ENCODE measurements at regions not wholly inside any gene's neighbourhood (a gene's known extent, or its start where the extent isn't known, plus 50 kb on each side); places are given as distances from the start of the nearest gene placed in this dataset.

DNA sequence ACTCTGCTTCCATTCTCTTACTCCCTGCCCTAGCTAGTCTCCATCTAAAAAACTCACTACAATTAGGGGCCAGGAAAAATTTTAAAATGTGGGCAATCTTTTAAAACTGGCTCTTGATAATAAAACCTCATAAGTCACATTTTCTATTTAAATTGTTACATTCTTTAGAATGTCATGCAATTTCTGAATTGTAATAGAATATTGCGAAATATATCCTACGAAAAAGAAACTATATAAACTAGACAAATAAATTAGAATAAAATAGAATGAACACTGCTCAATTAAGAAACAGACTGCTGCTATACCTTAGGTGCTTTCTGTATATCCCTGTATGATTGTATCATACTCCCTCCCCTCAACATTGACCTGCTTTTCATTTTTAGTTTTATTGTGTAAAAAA lies 826.0 kb downstream of the IGSF11 start:
- DNase-seq (ENCODE audit: low spot score), result no peak
- TF ChIP-seq CTCF (IDR thresholded peaks at IDR 0.05), result no peak
- Histone ChIP-seq H3K27ac (no peak overlapping the region), H3K4me3 (no peak overlapping the region)

- DNase-seq (ENCODE audit: low spot score), result no peak
- no peak for TF ChIP-seq CTCF (IDR thresholded peaks at IDR 0.05)
- Histone ChIP-seq H3K27ac (no peak overlapping the region), H3K4me3 (no peak overlapping the region)
Observed at GRCh38 chr3:118213892-118214291, 820.8 kb downstream of the IGSF11 start.

GRCh38 chr3:118226206-118226605 lies 808.4 kb downstream of the IGSF11 start:
- TF ChIP-seq CTCF (IDR thresholded peaks at IDR 0.05), result no peak
- no peak overlapping the region for H3K27ac ChIP-seq
- no peak for DNase-seq (ENCODE audit: low spot score)
- H3K4me3 ChIP-seq, result no peak overlapping the region

GRCh38 chr3:118227191-118227590 lies 807.5 kb downstream of the IGSF11 start:
- Histone ChIP-seq H3K27ac (no peak overlapping the region), H3K4me3 (no peak overlapping the region)
- TF ChIP-seq CTCF (IDR thresholded peaks at IDR 0.05), result no peak
- DNase-seq (ENCODE audit: low spot score), result no peak

DNA sequence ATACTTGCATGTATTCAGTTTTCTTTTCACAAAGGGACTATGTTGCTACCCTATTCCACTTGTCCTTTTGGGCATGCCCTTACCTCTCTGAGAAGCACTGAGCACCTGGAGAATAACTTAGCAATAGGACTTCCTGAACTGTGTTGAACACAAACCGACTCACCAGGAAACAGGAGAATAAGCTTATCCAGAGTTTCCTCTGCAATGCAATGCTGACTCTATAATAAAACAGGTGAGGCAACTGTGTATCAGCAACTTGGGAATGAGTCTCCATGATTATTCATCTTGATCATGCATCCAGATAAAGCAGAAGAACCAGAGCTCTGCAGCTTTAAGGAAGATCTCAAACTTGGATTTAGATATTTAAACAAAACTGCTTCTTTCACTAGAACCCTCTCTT lies 806.5 kb downstream of the IGSF11 start:
- Histone ChIP-seq H3K4me3 (no peak overlapping the region), H3K27ac (no peak overlapping the region)
- no peak for DNase-seq (ENCODE audit: low spot score)
- no peak for TF ChIP-seq CTCF (IDR thresholded peaks at IDR 0.05)

- Histone ChIP-seq H3K27ac (no peak overlapping the region), H3K4me3 (no peak overlapping the region)
- no peak for DNase-seq (ENCODE audit: low spot score)
- TF ChIP-seq CTCF (IDR thresholded peaks at IDR 0.05), result no peak
Observed at GRCh38 chr3:118229196-118229595, 805.5 kb downstream of the IGSF11 start.

- DNase-seq (ENCODE audit: low spot score), result no peak
Observed at GRCh38 chr3:118231578-118231977, 803.1 kb downstream of the IGSF11 start.

More at GRCh38 chr3:118231578-118231977, 803.1 kb downstream of the IGSF11 start:
- H3K27ac ChIP-seq, result no peak overlapping the region
- TF ChIP-seq CTCF (IDR thresholded peaks at IDR 0.05), result no peak
- H3K4me3 ChIP-seq, result no peak overlapping the region

All from coronary artery (tissue), 2 donors.